Mucosa of stomach (tissue), 1 donor: ENCODE measurements at regions not wholly inside any gene's neighbourhood (a gene's known extent, or its start where the extent isn't known, plus 50 kb on each side); places are given as distances from the start of the nearest gene placed in this dataset.
"Not testable (repeated sequence)": the region's sequence is repeated elsewhere in the genome, so short reads cannot be mapped to it uniquely, and the experiment has no call there.

Experiments used
- H3K27me3 ChIP-seq: one replicate; pipeline ENCODE4 v1.7.0; 2013; ENCODE audit warnings: mild to moderate bottlenecking, low read length; ENCODE audit not compliant: control insufficient read depth, insufficient read depth
- H3K36me3 ChIP-seq: one replicate; pipeline ENCODE4 v1.7.0; 2013; ENCODE audit warnings: low read length; ENCODE audit not compliant: control insufficient read depth, insufficient read depth
- H3K4me1 ChIP-seq: one replicate; pipeline ENCODE4 v1.7.0; 2013; ENCODE audit warnings: mild to moderate bottlenecking, low read length; ENCODE audit not compliant: control insufficient read depth, insufficient read depth
- H3K4me3 ChIP-seq: one replicate; pipeline ENCODE4 v1.7.0; 2013; ENCODE audit warnings: low read length
- H3K9ac ChIP-seq: one replicate; pipeline ENCODE4 v1.7.0; 2013; ENCODE audit warnings: mild to moderate bottlenecking, low read length, moderate library complexity
- H3K9me3 ChIP-seq: one replicate; pipeline ENCODE4 v1.7.0; 2013; ENCODE audit warnings: mild to moderate bottlenecking, low read length, moderate library complexity; ENCODE audit not compliant: control insufficient read depth
- donor health status: Pancreatic carcinoma.

DNA sequence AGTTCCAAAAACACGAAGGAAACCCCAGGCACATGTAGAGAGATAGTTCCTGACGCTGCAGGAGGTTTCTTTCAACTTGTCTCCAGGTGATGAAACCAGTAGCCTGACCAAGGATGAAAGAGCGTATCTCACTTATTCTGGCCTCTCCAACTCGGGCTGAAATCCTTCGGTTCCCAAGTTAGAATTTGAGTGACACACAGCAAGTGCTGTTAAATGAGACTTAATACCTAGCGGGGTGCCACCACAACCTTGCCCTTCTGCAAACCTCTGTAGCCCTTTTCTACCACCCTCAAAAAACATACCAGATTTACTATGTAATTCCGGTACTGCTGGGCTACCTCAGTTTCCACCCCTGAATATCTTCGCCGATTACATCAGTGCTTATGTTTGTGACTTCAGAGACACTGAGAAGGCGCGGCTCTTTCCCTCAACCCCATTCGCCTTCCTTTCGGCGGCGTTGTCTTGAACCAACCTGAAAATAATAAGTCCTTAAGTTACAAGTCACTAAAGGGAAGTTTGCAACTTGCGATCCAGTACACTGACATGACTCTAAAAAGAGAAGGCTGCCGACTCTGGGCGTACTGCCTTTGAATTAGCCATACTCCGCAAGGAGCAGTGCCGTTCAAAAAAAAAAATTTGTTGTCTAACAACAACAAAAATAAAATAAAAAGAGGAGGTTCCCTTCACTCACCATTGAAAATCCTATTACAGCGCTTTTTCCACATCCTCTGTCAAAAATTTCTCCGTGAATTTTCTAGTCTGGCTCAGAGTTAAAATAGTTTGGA is 194.9 kb upstream of the ZNF184 start:
- no peak overlapping the region for H3K4me3 ChIP-seq
- no peaks in the 10 kb centered on the region for H3K9me3 ChIP-seq
- H3K4me1 ChIP-seq: peaks cover 7% of the 10 kb centered on the region
- H3K27me3 ChIP-seq: peaks cover 59% of the 10 kb centered on the region
- H3K9ac ChIP-seq: no peak overlapping the region
- no peaks in the 10 kb centered on the region for H3K36me3 ChIP-seq

DNA sequence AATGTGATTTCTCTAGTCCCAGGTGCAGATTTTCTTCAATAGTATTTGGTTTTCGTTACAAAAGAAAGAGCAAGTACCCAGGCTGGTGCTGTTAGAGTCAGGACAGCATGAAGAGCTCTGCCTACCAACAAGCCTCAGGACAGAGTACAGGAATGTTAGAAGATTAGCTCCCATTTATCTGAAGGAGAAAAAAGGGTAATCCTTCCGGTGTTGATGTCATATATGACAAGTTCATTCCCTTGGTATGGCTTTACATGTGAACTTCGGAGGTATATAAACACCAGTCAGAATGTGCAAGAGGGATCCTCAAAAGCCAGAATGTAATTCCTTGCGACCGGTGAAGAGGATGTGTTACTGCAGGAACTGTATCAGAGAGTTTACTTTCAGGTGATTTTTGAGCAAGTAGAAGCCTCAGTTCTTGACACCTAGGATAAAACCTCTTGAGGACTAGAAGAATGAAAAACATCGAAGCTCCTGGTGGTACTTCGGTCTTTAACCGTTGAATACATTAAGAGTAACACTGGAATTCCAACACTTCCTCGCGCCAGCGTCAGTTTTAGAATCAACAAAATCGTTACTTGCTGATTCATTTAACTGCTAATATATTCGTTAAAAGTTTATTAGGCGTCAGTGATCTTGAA is 194.2 kb upstream of the ZNF184 start:
- Histone ChIP-seq H3K9me3 (no peaks in the 10 kb centered on the region), H3K36me3 (no peaks in the 10 kb centered on the region), H3K4me3 (no peak overlapping the region), H3K4me1 (peaks cover 7% of the 10 kb centered on the region), H3K9ac (no peak overlapping the region), H3K27me3 (peaks cover 53% of the 10 kb centered on the region)

DNA sequence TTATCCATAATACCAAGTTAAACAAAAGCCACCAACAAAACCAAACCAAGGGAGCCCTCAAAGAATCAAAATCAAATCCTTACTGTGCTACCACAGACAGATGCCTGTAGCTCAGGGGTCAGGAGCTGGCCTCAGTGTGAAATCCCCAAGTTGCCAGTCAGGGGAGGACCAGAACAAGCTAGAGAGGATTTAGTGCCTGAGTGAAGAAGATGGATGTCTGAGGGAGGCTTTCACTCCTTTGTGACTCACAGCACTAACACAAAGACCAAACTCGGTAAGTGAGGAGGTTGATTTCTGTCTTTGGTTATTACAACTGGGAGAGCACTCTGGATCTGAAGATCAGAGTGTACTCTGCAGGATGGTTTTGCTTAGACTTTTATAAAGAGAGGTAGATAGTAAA is 189.9 kb upstream of the ZNF184 start:
- no peak overlapping the region for H3K4me3 ChIP-seq
- no peaks in the 10 kb centered on the region for H3K36me3 ChIP-seq
- peaks cover 9% of the 10 kb centered on the region for H3K27me3 ChIP-seq
- no peak overlapping the region for H3K9ac ChIP-seq
- H3K4me1 ChIP-seq: no peaks in the 10 kb centered on the region
- H3K9me3 ChIP-seq: no peaks in the 10 kb centered on the region

DNA sequence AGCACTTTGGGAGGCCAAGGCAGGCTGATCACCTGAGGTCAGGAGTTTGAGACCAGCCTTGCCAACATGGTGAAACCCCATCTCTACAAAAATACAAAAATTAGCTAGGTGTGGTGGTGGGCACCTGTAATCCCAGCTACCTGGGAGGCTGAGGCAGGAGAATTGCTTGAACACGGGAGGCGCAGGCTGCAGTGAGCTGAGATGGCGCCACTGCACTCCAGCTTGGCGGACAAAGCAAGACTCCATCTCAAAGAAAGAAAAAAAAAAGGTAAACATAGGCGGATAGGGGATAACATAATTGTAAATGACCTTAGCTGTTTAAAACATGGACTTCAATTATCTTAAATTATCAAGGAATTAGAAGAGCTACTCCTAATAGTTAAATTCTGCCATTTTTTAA is 189.3 kb upstream of the ZNF184 start:
- H3K27me3 ChIP-seq, H3K4me3 ChIP-seq, H3K4me1 ChIP-seq, H3K9ac ChIP-seq, H3K9me3 ChIP-seq, H3K36me3 ChIP-seq: not testable (repeated sequence)

DNA sequence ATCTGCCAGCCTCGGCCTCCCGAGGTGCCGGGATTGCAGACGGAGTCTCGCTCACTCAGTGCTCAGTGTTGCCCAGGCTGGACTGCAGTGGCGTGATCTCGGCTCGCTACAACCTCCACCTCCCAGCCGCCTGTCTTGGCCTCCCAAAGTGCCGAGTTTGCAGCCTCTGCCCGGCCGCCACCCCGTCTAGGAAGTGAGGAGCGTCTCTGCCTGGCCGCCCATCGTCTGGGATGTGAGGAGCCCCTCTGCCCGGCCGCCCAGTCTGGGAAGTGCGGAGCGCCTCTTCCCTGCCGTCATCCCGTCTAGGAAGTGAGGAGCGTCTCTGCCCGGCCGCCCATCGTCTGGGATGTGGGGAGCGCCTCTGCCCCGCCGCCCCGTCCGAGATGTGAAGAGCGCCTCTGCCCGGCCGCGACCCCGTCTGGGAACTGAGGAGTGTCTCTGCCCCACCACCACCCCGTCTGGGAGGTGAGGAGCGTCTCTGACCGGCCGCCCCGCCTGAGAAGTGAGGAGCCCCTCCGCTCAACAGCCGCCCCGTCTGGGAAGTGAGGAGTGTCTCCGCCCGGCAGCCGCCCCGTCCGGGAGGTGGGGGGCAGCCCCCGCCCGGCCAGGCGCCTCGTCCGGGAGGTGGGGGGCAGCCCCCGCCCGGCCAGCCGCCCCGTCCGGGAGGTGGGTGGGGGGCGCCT is 180.4 kb upstream of the ZNF184 start:
- not testable (repeated sequence) for H3K4me1 ChIP-seq, H3K27me3 ChIP-seq, H3K4me3 ChIP-seq

DNA sequence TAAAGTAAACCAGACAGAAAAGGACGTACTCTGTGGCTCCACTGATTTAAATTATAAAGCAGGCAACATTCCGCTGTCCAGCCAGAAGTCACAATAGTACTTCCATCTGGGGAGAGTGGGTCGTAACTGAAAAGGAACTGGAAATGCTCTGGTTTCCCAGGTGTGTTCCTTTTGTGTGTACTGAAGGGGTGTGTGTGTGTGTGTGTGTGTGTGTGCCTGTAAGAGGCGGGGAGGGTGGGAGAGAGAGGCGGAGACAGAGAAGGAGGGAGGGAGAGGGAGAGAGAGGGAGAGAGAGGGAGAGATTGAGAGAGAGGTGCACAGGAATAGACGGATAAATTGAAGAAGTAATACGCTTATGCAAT is 178.4 kb upstream of the ZNF184 start:
- H3K36me3 ChIP-seq: no peaks in the 10 kb centered on the region
- H3K4me3 ChIP-seq: no peak overlapping the region
- H3K9me3 ChIP-seq: no peaks in the 10 kb centered on the region
- H3K9ac ChIP-seq: no peak overlapping the region
- peaks cover 4% of the 10 kb centered on the region for H3K27me3 ChIP-seq
- H3K4me1 ChIP-seq: no peaks in the 10 kb centered on the region

More for the DNA sequence above, 180.4 kb upstream of the ZNF184 start:
- not testable (repeated sequence) for H3K9me3 ChIP-seq, H3K9ac ChIP-seq, H3K36me3 ChIP-seq

DNA sequence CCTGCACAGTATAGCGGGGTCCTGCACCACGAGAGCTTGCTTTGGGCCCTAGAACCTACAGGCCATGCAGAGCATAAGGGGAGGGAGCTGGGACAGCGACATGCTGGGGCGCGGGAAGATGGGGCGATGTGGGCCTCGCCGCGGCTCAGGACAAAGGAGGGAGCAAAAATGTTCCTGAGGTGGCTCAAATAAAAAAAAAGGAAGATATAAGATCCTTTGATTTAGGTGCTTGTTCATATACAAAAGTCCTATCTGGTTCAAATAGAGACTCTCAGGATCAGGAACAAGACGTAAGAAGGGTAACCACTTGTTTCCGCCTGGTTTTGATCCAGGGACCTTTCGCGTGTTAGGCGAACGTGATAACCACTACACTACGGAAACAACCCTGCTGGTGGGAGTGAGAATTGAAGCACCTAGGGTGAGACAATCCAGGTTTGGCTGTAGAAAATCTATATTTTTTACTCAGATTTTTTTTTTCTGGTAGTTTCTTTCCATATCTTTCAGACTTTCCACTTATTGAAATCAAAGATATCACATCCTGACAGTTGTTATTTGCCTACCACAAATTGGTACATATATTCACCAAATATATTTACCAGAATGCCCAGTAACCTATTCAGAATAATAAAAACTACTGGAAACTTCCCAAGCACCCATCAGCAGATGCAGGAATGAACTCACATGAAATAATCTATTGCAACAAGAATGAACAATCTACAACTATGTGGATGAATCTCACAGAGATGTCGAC is 177.9 kb upstream of the ZNF184 start:
- Histone ChIP-seq H3K4me3 (no peak overlapping the region), H3K9me3 (no peaks in the 10 kb centered on the region), H3K9ac (no peak overlapping the region), H3K27me3 (peaks cover 4% of the 10 kb centered on the region), H3K36me3 (no peaks in the 10 kb centered on the region), H3K4me1 (no peaks in the 10 kb centered on the region)

DNA sequence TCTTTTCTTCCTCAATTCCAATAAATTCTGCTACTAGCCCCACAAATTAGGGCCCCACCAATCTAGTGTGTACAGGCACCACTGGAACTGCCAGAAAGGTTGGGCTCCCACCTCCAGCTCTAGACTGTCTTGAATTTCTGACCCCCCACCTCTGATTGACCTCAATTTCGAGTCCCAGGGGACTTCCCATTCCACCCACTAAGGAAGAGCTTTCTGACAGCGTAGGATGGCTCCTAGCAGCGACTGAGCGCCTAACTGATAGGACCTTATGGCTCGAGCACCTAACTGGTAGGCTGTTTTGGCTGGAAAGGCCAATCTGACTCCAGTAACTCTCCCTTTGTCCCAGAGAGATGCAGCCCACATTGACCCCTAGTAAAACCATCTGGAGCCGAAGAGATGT is 171.6 kb upstream of the ZNF184 start:
- no peak overlapping the region for H3K4me3 ChIP-seq
- H3K27me3 ChIP-seq: no peaks in the 10 kb centered on the region
- H3K9ac ChIP-seq: no peak overlapping the region
- no peaks in the 10 kb centered on the region for H3K4me1 ChIP-seq
- H3K36me3 ChIP-seq: no peaks in the 10 kb centered on the region
- H3K9me3 ChIP-seq: no peaks in the 10 kb centered on the region

DNA sequence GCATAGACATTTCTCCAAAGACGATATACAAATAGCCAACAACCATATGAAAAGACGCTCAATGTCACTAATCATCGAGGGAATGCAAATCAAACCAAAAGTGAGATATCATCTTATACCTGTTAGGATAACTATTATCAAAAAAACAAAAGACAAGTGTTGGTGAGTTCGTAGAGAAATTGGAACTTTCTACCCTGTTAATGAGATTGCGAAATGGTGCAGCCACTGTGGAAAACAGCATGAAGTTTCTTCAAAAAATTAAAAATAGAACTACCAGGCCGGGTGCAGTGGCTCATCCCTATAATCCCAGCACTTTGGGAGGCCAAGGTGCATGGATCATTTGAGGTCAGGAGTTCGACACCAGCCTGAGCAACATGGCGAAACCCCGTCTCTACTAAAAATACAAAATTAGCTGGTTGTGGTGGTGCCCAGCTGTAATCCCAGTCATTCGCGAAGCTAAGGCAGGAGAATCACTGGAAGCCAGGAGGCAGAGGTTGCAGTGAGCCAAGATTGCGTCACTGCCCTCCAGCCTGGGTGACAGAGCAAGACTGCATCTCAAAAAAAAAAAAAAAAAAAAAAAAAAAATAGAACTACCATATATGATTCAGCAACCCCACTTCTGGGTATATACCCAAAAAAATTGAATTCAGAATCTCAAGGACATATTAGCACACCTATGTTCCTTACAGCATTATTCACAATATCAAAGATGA is 170.0 kb upstream of the ZNF184 start:
- no peak overlapping the region for H3K9ac ChIP-seq
- no peaks in the 10 kb centered on the region for H3K4me1 ChIP-seq
- H3K9me3 ChIP-seq: no peaks in the 10 kb centered on the region
- no peak overlapping the region for H3K4me3 ChIP-seq
- H3K36me3 ChIP-seq: no peaks in the 10 kb centered on the region
- no peaks in the 10 kb centered on the region for H3K27me3 ChIP-seq

DNA sequence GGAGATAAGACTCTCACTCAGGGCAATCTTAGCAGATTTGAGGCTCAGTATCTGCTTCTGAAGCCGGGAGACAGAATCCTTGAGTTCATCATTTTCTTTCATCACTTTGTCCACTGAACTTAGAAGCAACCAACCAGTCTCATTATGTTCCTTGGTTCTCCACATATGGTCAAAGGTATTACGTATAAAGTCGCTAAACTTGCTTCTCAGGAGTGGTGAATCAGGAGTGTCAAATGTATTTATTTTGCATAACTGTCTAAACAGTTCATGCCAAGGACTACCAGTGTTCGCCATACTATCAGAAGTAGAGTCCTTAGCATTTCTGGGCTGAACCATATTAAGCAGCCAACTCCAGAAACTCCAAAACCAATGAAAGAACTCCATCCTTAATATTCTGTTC is 163.0 kb upstream of the ZNF184 start:
- H3K4me1 ChIP-seq, H3K4me3 ChIP-seq, H3K9me3 ChIP-seq, H3K36me3 ChIP-seq, H3K9ac ChIP-seq: not testable (repeated sequence)
- peaks cover 10% of the 10 kb centered on the region for H3K27me3 ChIP-seq

DNA sequence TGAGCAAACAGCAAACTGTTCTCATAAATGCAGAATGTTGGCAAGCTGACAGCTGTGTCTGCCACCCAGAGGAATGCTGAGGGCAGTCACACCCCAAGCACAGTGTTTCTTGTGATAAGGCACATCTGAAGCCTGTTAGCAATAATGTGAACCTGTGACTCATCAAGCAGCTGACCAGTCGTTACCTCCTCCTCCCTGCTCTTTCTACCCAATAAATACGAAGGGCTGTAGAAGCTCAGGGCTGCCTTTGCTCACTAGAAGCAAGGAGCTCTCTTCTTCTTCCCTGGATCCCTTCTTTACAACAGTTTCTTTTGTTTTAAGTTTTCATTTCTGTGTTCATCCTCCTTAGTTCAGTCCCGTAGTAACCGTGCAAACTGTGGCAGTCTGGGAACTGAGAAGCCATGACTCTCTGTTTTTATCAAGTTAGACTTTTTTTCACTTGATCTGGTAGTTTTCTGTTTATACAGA is 160.3 kb upstream of the ZNF184 start:
- not testable (repeated sequence) for H3K4me3 ChIP-seq, H3K36me3 ChIP-seq, H3K4me1 ChIP-seq, H3K9me3 ChIP-seq, H3K9ac ChIP-seq
- H3K27me3 ChIP-seq: peaks cover 16% of the 10 kb centered on the region
